K562 (cell line): ENCODE measurements at regions not wholly inside any gene's neighbourhood (a gene's known extent, or its start where the extent isn't known, plus 50 kb on each side); places are given as distances from the start of the nearest gene placed in this dataset.

ENCODE experiments used
- ATAC-seq: fragments of 200-7000 bp; cut with Tn5 transposase; 3 replicates; pipeline ENCODE4 v1.9.1; 2020; ENCODE audit warnings: moderate library complexity
- BruUV-seq: library from RNA; stranded (reverse); fragments of 400-500 nt; replicated peaks from 2 replicates; lab custom pipeline; 2021; lab: Mats Ljungman, UMichigan
- CTCF ChIA-PET: fragments of 300-600 bp; formaldehyde crosslinking; extraction: SDS; loops from one replicate; lab custom pipeline; 2021; ENCODE audit warnings: low intra/inter-chr PET ratio; lab: Yijun Ruan, JAX
- POLR2A ChIA-PET: fragments of 300-600, 350-650 bp; sonication (Branson Sonifier 250); formaldehyde crosslinking; extraction: SDS; loops from one replicate; lab custom pipeline; 2021; ENCODE audit warnings: antibody characterized with exemption, inconsistent platforms; lab: Yijun Ruan, JAX
- DNase-seq, 4 experiments: peaks; one replicate each; pipeline versions ENCODE4 v3.0.0 to v3.0.0-alpha.2; 2011 to 2018; ENCODE audit warnings: low spot score in 3 of 4, mixed read lengths in 3 of 4; ENCODE audit errors: extremely low read depth in 1 of 4
- FAIRE-seq: peaks from 2 replicates; lab custom pipeline; 2011; peaks lifted over from hg19 to GRCh38; lab: Jason Lieb, UNC
- H2AFZ ChIP-seq: 2 replicates; pipeline ENCODE4 v1.6.0; 2011; ENCODE audit warnings: low read depth, low read length, control low read depth, inconsistent platforms
- H3K27ac ChIP-seq: fragments of 200-600 bp; 3 replicates; pipeline ENCODE4 v1.8.0; 2011; ENCODE audit warnings: low read depth, mild to moderate bottlenecking, control low read depth, inconsistent platforms, low read length, moderate library complexity, mixed read lengths; ENCODE audit errors: extremely low read depth
- H3K27me3 ChIP-seq, 2 experiments: fragments of 300-600 bp in 1 of 2; 2 replicates in 1 of 2; 3 replicates in 1 of 2; pipeline versions ENCODE4 v1.6.0 to v1.8.0; 2011; ENCODE audit warnings: inconsistent platforms in 2 of 2, low read length in 2 of 2, mild to moderate bottlenecking in 1 of 2, mixed read lengths in 1 of 2, moderate library complexity in 1 of 2; ENCODE audit not compliant: control insufficient read depth in 2 of 2, insufficient read depth in 2 of 2
- H3K36me3 ChIP-seq: fragments of 300-600 bp; 3 replicates; pipeline ENCODE4 v1.8.0; 2011; ENCODE audit warnings: mild to moderate bottlenecking, low read length, inconsistent platforms; ENCODE audit not compliant: control insufficient read depth, insufficient read depth
- H3K4me1 ChIP-seq, 2 experiments: fragments of 200-600 bp in 1 of 2; replicated peaks in 1 of 2; 2 replicates in 1 of 2; 3 replicates in 1 of 2; pipeline versions ENCODE4 v1.5.1 to v1.8.0; 2011; ENCODE audit warnings: inconsistent platforms in 2 of 2, low read length in 2 of 2, mild to moderate bottlenecking in 1 of 2, mixed read lengths in 1 of 2, moderate library complexity in 1 of 2; ENCODE audit not compliant: control insufficient read depth in 2 of 2, insufficient read depth in 2 of 2
- H3K4me2 ChIP-seq: 2 replicates; pipeline ENCODE4 v1.6.1; 2011; ENCODE audit warnings: low read length, control low read depth, inconsistent platforms, mixed read lengths; ENCODE audit not compliant: insufficient read depth
- H3K4me3 ChIP-seq: fragments of 200-600 bp; sonication (generic), shearing (Covaris generic); 2 replicates; pipeline ENCODE4 v1.5.1; 2016; ENCODE audit warnings: control low read depth, inconsistent platforms
- H3K79me2 ChIP-seq: fragments of 200-600 bp; 3 replicates; pipeline ENCODE4 v1.8.0; 2011; ENCODE audit warnings: low read length, inconsistent platforms; ENCODE audit not compliant: control insufficient read depth, insufficient read depth
- H3K9ac ChIP-seq, 2 experiments: 2 replicates each; pipeline versions ENCODE4 v1.6.0 to v1.6.1; 2011; ENCODE audit warnings: low read depth in 2 of 2, low read length in 2 of 2, control low read depth in 1 of 2, inconsistent platforms in 1 of 2, mild to moderate bottlenecking in 1 of 2, mixed read lengths in 1 of 2; ENCODE audit not compliant: insufficient read depth in 1 of 2
- H3K9me1 ChIP-seq: one replicate; pipeline ENCODE4 v1.6.0; 2011; ENCODE audit warnings: inconsistent platforms, mild to moderate bottlenecking, low read length, moderate library complexity; ENCODE audit not compliant: control insufficient read depth, insufficient read depth
- H3K9me3 ChIP-seq: replicated peaks from 2 replicates; pipeline ENCODE4 v1.5.1; 2011; ENCODE audit warnings: low read depth, low read length, inconsistent platforms; ENCODE audit not compliant: control insufficient read depth, insufficient read depth
- H4K20me1 ChIP-seq: replicated peaks from 2 replicates; pipeline ENCODE4 v1.6.1; 2011; ENCODE audit warnings: low read length, inconsistent platforms, mixed read lengths; ENCODE audit not compliant: control insufficient read depth, insufficient read depth
- BRD9 ChIP-seq: fragments of 450-650 bp; IDR thresholded peaks from 2 replicates; pipeline ENCODE4 v1.6.1; 2018; ENCODE audit warnings: low read depth; ENCODE audit not compliant: partially characterized antibody
- CAMTA2 ChIP-seq: fragments of 250-450 bp; sonication (Bioruptor Pico); conservative IDR thresholded peaks from 2 replicates; pipeline ENCODE4 v1.5.1; 2022
- GATAD2A ChIP-seq: fragments of 450-650 bp; IDR thresholded peaks from 2 replicates; pipeline ENCODE4 v1.6.1; 2017
- HNRNPL ChIP-seq: fragments of 200-400 bp; formaldehyde crosslinking; IDR thresholded peaks from 2 replicates; pipeline ENCODE4 v1.6.1; 2017; ENCODE audit warnings: low read depth, mild to moderate bottlenecking, low read length
- PHF21A ChIP-seq: fragments of 450-650 bp; IDR thresholded peaks from 2 replicates; pipeline ENCODE4 v1.6.1; 2017; ENCODE audit warnings: low read depth, borderline replicate concordance
- STAT5B ChIP-seq: fragments of 250-450 bp; sonication (Bioruptor Pico); IDR thresholded peaks from 2 replicates; pipeline ENCODE4 v1.8.0; 2021; ENCODE audit warnings: mild to moderate bottlenecking, inconsistent platforms
- ZNF561 ChIP-seq: fragments of 450-650 bp; formaldehyde crosslinking; conservative IDR thresholded peaks from 2 replicates; pipeline ENCODE4 v1.4.0; 2020; ENCODE audit warnings: mild to moderate bottlenecking, moderate library complexity
- WGBS: fragments of 100-300 bp; shearing (Covaris generic); methylation state at CpG from one replicate; pipeline ENCODE4 v1.1.6; 2016; ENCODE audit warnings: low coverage, mixed read lengths; ENCODE audit not compliant: insufficient coverage; ENCODE audit errors: missing lambda C conversion rate; 5-methylcytosine and 5-hydroxymethylcytosine counted together
- in situ Hi-C: fragments of 300-500 bp; cut with MboI; formaldehyde crosslinking; loops from 4 replicates; pipeline ENCODE4 v1.15.0; 2018; ENCODE audit warnings: inconsistent platforms, mixed read lengths
- intact Hi-C: fragments of 100-400 bp; cut with micrococcal nuclease; formaldehyde crosslinking; loops from 2 replicates; pipeline ENCODE4 v1.14.2; 2022
- TF ChIP-seq, protein P1 (sequence below): sonication (generic); formaldehyde crosslinking; IDR thresholded peaks from 2 replicates; pipeline ENCODE4 v1.8.0; 2022; ENCODE audit warnings: mild to moderate bottlenecking, missing genetic modification reagents
- TF ChIP-seq, protein P2 (sequence below), 2 experiments: fragments of 450-650 bp in 1 of 2; sonication (generic) in 1 of 2; formaldehyde crosslinking in 1 of 2; IDR thresholded peaks; 2 replicates each; pipeline versions ENCODE4 v1.7.1 to v1.9.0; 2016 to 2022; ENCODE audit warnings: inconsistent platforms in 1 of 2, mild to moderate bottlenecking in 1 of 2, missing genetic modification reagents in 1 of 2

DNA sequence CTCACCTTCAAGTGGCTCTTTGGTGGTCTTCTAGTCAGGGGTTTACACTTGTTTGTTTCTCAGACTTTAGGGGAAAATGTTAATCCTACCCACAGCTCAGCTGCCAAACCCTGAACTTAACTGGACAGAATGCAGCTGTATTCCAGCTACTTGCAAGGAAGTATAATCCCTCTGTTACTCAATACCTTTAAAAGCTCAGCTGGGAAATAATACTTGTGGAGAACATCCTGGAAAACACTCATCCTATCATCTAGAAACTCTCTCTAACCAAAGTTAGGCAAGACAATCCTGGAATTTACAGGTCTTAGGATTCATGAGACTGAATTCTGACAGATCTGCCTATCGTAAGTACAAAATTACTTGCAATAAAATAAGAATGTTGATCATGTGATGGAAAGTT lies 404.1 kb downstream of the ADAMTS20 start:
- no peak overlapping the region for H3K4me2 ChIP-seq
- H3K9me3 ChIP-seq: no peaks in the 10 kb centered on the region
- ATAC-seq (no peak), FAIRE-seq (no peak), DNase-seq (no peak)
- H3K27ac ChIP-seq: no peak overlapping the region
- intact Hi-C loops (no loop called here), in situ Hi-C loops (no loop called here)
- BruUV-seq: no TSS peak
- no peaks in the 10 kb centered on the region for H3K27me3 ChIP-seq
- 8% methylated on average over 1 of the region's 1 CpG for WGBS
- H2AFZ ChIP-seq: no peak overlapping the region
- no peak for TF ChIP-seq STAT5B (CRISPR knock-in tag)
- no peak for TF ChIP-seq GATAD2A
- TF ChIP-seq PHF21A: no peak
- no peak for TF ChIP-seq CAMTA2
- TF ChIP-seq BRD9: no peak
- no peak for TF ChIP-seq HNRNPL
- TF ChIP-seq, protein P1, sequence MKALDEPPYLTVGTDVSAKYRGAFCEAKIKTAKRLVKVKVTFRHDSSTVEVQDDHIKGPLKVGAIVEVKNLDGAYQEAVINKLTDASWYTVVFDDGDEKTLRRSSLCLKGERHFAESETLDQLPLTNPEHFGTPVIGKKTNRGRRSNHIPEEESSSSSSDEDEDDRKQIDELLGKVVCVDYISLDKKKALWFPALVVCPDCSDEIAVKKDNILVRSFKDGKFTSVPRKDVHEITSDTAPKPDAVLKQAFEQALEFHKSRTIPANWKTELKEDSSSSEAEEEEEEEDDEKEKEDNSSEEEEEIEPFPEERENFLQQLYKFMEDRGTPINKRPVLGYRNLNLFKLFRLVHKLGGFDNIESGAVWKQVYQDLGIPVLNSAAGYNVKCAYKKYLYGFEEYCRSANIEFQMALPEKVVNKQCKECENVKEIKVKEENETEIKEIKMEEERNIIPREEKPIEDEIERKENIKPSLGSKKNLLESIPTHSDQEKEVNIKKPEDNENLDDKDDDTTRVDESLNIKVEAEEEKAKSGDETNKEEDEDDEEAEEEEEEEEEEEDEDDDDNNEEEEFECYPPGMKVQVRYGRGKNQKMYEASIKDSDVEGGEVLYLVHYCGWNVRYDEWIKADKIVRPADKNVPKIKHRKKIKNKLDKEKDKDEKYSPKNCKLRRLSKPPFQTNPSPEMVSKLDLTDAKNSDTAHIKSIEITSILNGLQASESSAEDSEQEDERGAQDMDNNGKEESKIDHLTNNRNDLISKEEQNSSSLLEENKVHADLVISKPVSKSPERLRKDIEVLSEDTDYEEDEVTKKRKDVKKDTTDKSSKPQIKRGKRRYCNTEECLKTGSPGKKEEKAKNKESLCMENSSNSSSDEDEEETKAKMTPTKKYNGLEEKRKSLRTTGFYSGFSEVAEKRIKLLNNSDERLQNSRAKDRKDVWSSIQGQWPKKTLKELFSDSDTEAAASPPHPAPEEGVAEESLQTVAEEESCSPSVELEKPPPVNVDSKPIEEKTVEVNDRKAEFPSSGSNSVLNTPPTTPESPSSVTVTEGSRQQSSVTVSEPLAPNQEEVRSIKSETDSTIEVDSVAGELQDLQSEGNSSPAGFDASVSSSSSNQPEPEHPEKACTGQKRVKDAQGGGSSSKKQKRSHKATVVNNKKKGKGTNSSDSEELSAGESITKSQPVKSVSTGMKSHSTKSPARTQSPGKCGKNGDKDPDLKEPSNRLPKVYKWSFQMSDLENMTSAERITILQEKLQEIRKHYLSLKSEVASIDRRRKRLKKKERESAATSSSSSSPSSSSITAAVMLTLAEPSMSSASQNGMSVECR (CRISPR knock-in tag): no peak
- no peak for TF ChIP-seq ZNF561 (CRISPR knock-in tag)
- TF ChIP-seq, protein P2, sequence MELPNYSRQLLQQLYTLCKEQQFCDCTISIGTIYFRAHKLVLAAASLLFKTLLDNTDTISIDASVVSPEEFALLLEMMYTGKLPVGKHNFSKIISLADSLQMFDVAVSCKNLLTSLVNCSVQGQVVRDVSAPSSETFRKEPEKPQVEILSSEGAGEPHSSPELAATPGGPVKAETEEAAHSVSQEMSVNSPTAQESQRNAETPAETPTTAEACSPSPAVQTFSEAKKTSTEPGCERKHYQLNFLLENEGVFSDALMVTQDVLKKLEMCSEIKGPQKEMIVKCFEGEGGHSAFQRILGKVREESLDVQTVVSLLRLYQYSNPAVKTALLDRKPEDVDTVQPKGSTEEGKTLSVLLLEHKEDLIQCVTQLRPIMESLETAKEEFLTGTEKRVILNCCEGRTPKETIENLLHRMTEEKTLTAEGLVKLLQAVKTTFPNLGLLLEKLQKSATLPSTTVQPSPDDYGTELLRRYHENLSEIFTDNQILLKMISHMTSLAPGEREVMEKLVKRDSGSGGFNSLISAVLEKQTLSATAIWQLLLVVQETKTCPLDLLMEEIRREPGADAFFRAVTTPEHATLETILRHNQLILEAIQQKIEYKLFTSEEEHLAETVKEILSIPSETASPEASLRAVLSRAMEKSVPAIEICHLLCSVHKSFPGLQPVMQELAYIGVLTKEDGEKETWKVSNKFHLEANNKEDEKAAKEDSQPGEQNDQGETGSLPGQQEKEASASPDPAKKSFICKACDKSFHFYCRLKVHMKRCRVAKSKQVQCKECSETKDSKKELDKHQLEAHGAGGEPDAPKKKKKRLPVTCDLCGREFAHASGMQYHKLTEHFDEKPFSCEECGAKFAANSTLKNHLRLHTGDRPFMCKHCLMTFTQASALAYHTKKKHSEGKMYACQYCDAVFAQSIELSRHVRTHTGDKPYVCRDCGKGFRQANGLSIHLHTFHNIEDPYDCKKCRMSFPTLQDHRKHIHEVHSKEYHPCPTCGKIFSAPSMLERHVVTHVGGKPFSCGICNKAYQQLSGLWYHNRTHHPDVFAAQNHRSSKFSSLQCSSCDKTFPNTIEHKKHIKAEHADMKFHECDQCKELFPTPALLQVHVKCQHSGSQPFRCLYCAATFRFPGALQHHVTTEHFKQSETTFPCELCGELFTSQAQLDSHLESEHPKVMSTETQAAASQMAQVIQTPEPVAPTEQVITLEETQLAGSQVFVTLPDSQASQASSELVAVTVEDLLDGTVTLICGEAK (IDR thresholded peaks at IDR 0.05): no peak
- TF ChIP-seq, protein P2 (CRISPR knock-in tag; IDR thresholded peaks at IDR 0.05): no peak
- H3K9ac ChIP-seq: no peak overlapping the region
- no peaks in the 10 kb centered on the region for H4K20me1 ChIP-seq
- CTCF ChIA-PET: no interaction called here
- POLR2A ChIA-PET: no interaction called here
- H3K36me3 ChIP-seq: no peaks in the 10 kb centered on the region
- no peaks in the 10 kb centered on the region for H3K79me2 ChIP-seq
- no peaks in the 10 kb centered on the region for H3K4me1 ChIP-seq
- H3K9me1 ChIP-seq: no peaks in the 10 kb centered on the region
- no peak overlapping the region for H3K4me3 ChIP-seq
